GM23338 (cell line): ENCODE measurements at regions not wholly inside any gene's neighbourhood (a gene's known extent, or its start where the extent isn't known, plus 50 kb on each side); places are given as distances from the start of the nearest gene placed in this dataset.

Experiments
- ATAC-seq: fragments of 200-7000 bp; cut with Tn5 transposase; 3 replicates; pipeline ENCODE4 v1.9.1; 2020
- DNase-seq: peaks from one replicate; pipeline ENCODE4 v3.0.0-alpha.2; 2015; ENCODE audit warnings: low spot score
- H2AFZ ChIP-seq: fragments of 200-600 bp; sonication (generic); 2 replicates; pipeline ENCODE4 v1.8.0; 2016; ENCODE audit warnings: antibody characterized with exemption, mild to moderate bottlenecking, moderate library complexity
- H3F3A ChIP-seq: fragments of 200-600 bp; sonication (generic); replicated peaks from 2 replicates; pipeline ENCODE4 v1.8.0; 2017; ENCODE audit warnings: antibody characterized with exemption, mixed run types, low read depth
- H3K27ac ChIP-seq: fragments of 200-600 bp; sonication (generic); 2 replicates; pipeline ENCODE4 v1.6.1; 2016; ENCODE audit warnings: low read depth
- H3K27me3 ChIP-seq: fragments of 200-600 bp; sonication (generic); 2 replicates; pipeline ENCODE4 v1.8.0; 2016; ENCODE audit warnings: mild to moderate bottlenecking, mixed run types, moderate library complexity; ENCODE audit not compliant: insufficient read depth
- H3K36me3 ChIP-seq: fragments of 200-600 bp; sonication (generic); 2 replicates; pipeline ENCODE4 v1.8.0; 2016; ENCODE audit warnings: mild to moderate bottlenecking; ENCODE audit not compliant: insufficient read depth
- H3K4me1 ChIP-seq: fragments of 200-600 bp; sonication (generic); 2 replicates; pipeline ENCODE4 v1.8.0; 2016; ENCODE audit warnings: mild to moderate bottlenecking, moderate library complexity; ENCODE audit not compliant: insufficient read depth
- H3K4me2 ChIP-seq: fragments of 200-600 bp; sonication (generic); 2 replicates; pipeline ENCODE4 v1.7.1; 2017; ENCODE audit warnings: mixed run types
- H3K4me3 ChIP-seq: fragments of 200-600 bp; sonication (generic); 2 replicates; pipeline ENCODE4 v1.6.1; 2016; ENCODE audit warnings: mixed run types
- H3K79me2 ChIP-seq: fragments of 200-600 bp; sonication (generic); replicated peaks from 2 replicates; pipeline ENCODE4 v1.8.0; 2017; ENCODE audit warnings: mild to moderate bottlenecking; ENCODE audit not compliant: insufficient read depth
- H3K9me2 ChIP-seq: fragments of 200-600 bp; sonication (generic); 2 replicates; pipeline ENCODE4 v1.8.0; 2017; ENCODE audit not compliant: insufficient read depth
- H4K20me1 ChIP-seq: fragments of 200-600 bp; sonication (generic); replicated peaks from 2 replicates; pipeline ENCODE4 v1.8.0; 2017; ENCODE audit warnings: mild to moderate bottlenecking; ENCODE audit not compliant: insufficient read depth
- H3K27ac Mint-ChIP-seq: 2 replicates; pipeline ENCODE4 v1.8.0; 2020; ENCODE audit warnings: inconsistent platforms, mild to moderate bottlenecking, moderate library complexity, mixed read lengths
- H3K27me3 Mint-ChIP-seq: 3 replicates; pipeline ENCODE4 v1.8.0; 2022; ENCODE audit warnings: low read depth, mild to moderate bottlenecking, moderate library complexity, mixed read lengths, inconsistent platforms; ENCODE audit not compliant: insufficient read depth, poor library complexity
- H3K36me3 Mint-ChIP-seq: 3 replicates; pipeline ENCODE4 v1.8.0; 2021; ENCODE audit warnings: low read depth, mild to moderate bottlenecking, inconsistent platforms, moderate library complexity, mixed read lengths
- H3K4me1 Mint-ChIP-seq: 3 replicates; pipeline ENCODE4 v1.8.0; 2020; ENCODE audit warnings: mild to moderate bottlenecking, inconsistent platforms, mixed read lengths
- H3K4me3 Mint-ChIP-seq: 3 replicates; pipeline ENCODE4 v1.8.0; 2021; ENCODE audit warnings: moderate library complexity, mild to moderate bottlenecking, inconsistent platforms, mixed read lengths
- H3K9me3 Mint-ChIP-seq: 3 replicates; pipeline ENCODE4 v1.8.0; 2020; ENCODE audit warnings: moderate library complexity, mild to moderate bottlenecking, inconsistent platforms, mixed read lengths
- CREB1 ChIP-seq: fragments of 250-450 bp; sonication (Bioruptor Pico); IDR thresholded peaks from 2 replicates; pipeline ENCODE4 v1.5.0; 2020; ENCODE audit warnings: low read depth, mild to moderate bottlenecking, moderate library complexity
- CTCF ChIP-seq, 2 experiments: fragments of 200-600 bp in 1 of 2; sonication (generic) in 1 of 2; conservative IDR thresholded peaks; 2 replicates each; pipeline versions ENCODE4 v1.5.1 to v1.6.1; 2016 to 2017; ENCODE audit warnings: antibody characterized with exemption in 2 of 2, low read depth in 2 of 2, mild to moderate bottlenecking in 2 of 2, moderate library complexity in 1 of 2
- ETS1 ChIP-seq: IDR thresholded peaks from 2 replicates; pipeline ENCODE4 v1.6.1; 2016; ENCODE audit warnings: antibody characterized with exemption
- EZH2 ChIP-seq: fragments of 200-600 bp; sonication (generic); IDR thresholded peaks from one replicate; pipeline ENCODE4 v1.8.0; 2017; ENCODE audit warnings: antibody characterized with exemption, mild to moderate bottlenecking, low read depth; ENCODE audit not compliant: unreplicated experiment
- EZH2phosphoT487 ChIP-seq: fragments of 200-600 bp; sonication (generic); IDR thresholded peaks from one replicate; pipeline ENCODE4 v1.8.1; 2018; ENCODE audit warnings: antibody characterized with exemption; ENCODE audit not compliant: unreplicated experiment
- JUNB ChIP-seq: IDR thresholded peaks from one replicate; pipeline ENCODE4 v1.6.1; 2016; ENCODE audit warnings: antibody characterized with exemption; ENCODE audit not compliant: unreplicated experiment
- NANOG ChIP-seq: IDR thresholded peaks from 2 replicates; pipeline ENCODE4 v1.6.1; 2016; ENCODE audit warnings: antibody characterized with exemption, borderline replicate concordance
- POLR2AphosphoS5 ChIP-seq: IDR thresholded peaks from 2 replicates; pipeline ENCODE4 v1.6.1; 2016; ENCODE audit warnings: antibody characterized with exemption, low read depth
- REST ChIP-seq: IDR thresholded peaks from one replicate; pipeline ENCODE4 v1.6.1; 2018; ENCODE audit warnings: antibody characterized with exemption; ENCODE audit not compliant: unreplicated experiment
- STAT1 ChIP-seq: IDR thresholded peaks from one replicate; pipeline ENCODE4 v1.6.1; 2016; ENCODE audit warnings: antibody characterized with exemption; ENCODE audit not compliant: unreplicated experiment
- ZNF114 ChIP-seq: fragments of 250-450 bp; sonication (Bioruptor Pico); IDR thresholded peaks from 2 replicates; pipeline ENCODE4 v1.5.0; 2020; ENCODE audit warnings: mild to moderate bottlenecking, moderate library complexity
- ZNF331 ChIP-seq: fragments of 250-450 bp; sonication (Bioruptor Pico); IDR thresholded peaks from 2 replicates; pipeline ENCODE4 v1.5.0; 2020; ENCODE audit warnings: low read depth, mild to moderate bottlenecking, moderate library complexity

- Histone ChIP-seq H2AFZ (no peak overlapping the region), H3K4me1 (peaks cover 12% of the 10 kb centered on the region), H3K27ac (no peak overlapping the region), H3K9me2 (peaks cover 5% of the 10 kb centered on the region; the same call in 1 of the 2 replicates), H3F3A (no peaks in the 10 kb centered on the region; the same call in 1 of the 2 replicates), H3K79me2 (no peaks in the 10 kb centered on the region), H4K20me1 (no peaks in the 10 kb centered on the region), H3K36me3 (no peaks in the 10 kb centered on the region), H3K27me3 (peaks cover 45% of the 10 kb centered on the region), H3K4me2 (no peak overlapping the region), H3K4me3 (no peak overlapping the region)
- H3K27ac Mint-ChIP-seq, result no peak overlapping the region
- TF ChIP-seq ETS1 (no peak), NANOG (no peak), STAT1 (no peak), POLR2AphosphoS5 (no peak), ZNF331 (no peak), EZH2phosphoT487 (no peak), EZH2 (no peak), REST (no peak), CREB1 (CRISPR knock-in tag) (no peak)
- DNase-seq (no peak), ATAC-seq (no peak)
- peaks cover 3% of the 10 kb centered on the region; the same call in 2 of the 3 replicates for H3K4me1 Mint-ChIP-seq
- H3K27me3 Mint-ChIP-seq, result peaks cover 41% of the 10 kb centered on the region
- H3K36me3 Mint-ChIP-seq, result no peaks in the 10 kb centered on the region
- peaks cover 10% of the 10 kb centered on the region; the same call in 2 of the 3 replicates for H3K9me3 Mint-ChIP-seq
- no peak overlapping the region for H3K4me3 Mint-ChIP-seq
Observed at GRCh38 chr12:112595410-112595809, 176.7 kb downstream of the PTPN11 start.

GRCh38 chr12:112597986-112598385 is 179.2 kb downstream of the PTPN11 start:
- no peak overlapping the region for H3K4me3 Mint-ChIP-seq
- peaks cover 15% of the 10 kb centered on the region for H3K4me1 Mint-ChIP-seq
- peaks cover 18% of the 10 kb centered on the region for H3K4me1 ChIP-seq
- peaks cover 20% of the 10 kb centered on the region for H3K27me3 ChIP-seq
- H3K27ac Mint-ChIP-seq, result no peak overlapping the region
- H3K27ac ChIP-seq, result no peak overlapping the region
- H3K27me3 Mint-ChIP-seq, result peaks cover 21% of the 10 kb centered on the region
- no peaks in the 10 kb centered on the region for H3F3A ChIP-seq
- H3K4me3 ChIP-seq, result no peak overlapping the region
- peaks cover 3% of the 10 kb centered on the region; the same call in 1 of the 3 replicates for H3K36me3 Mint-ChIP-seq
- ATAC-seq, result no peak
- no peaks in the 10 kb centered on the region for H3K36me3 ChIP-seq
- H3K9me3 Mint-ChIP-seq, result peaks cover 12% of the 10 kb centered on the region; the same call in 2 of the 3 replicates
- H2AFZ ChIP-seq, result no peak overlapping the region
- no peaks in the 10 kb centered on the region for H3K79me2 ChIP-seq
- no peak for DNase-seq
- no peaks in the 10 kb centered on the region for H4K20me1 ChIP-seq
- no peak overlapping the region for H3K4me2 ChIP-seq
- H3K9me2 ChIP-seq, result peaks cover 5% of the 10 kb centered on the region; the same call in 1 of the 2 replicates
- TF ChIP-seq STAT1 (no peak), NANOG (no peak), ZNF331 (no peak), CREB1 (CRISPR knock-in tag) (no peak), CTCF (conservative IDR thresholded peaks at IDR 0.05; ENCODE audit: low read depth in 2 of 2) (no peak), JUNB (no peak), POLR2AphosphoS5 (no peak), EZH2 (no peak), EZH2phosphoT487 (no peak), ZNF114 (no peak), ETS1 (no peak)
